ENCODE measurements at regions not wholly inside any gene's neighbourhood (a gene's known extent, or its start where the extent isn't known, plus 50 kb on each side); places are given as distances from the start of the nearest gene placed in this dataset.

DNA sequence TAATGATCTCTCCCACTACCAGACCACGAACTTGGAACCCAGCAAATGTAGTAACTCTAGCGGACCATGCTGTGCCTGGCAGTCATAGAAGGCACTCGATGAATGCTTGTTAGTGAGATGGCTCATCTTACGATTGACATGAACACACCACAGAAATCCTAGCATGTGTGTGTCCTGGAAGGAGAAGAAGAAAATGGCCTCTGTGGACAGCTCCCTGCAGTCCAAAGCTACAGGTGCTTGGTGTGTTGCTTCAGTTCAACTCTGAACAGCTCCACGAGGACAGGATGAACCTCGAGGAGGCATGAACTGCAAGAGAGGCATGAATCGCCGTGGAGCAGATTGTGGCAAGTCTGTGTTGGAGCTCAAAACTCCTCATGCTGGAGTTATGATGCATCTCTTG is 93.5 kb downstream of the KLF6 start:
- DNase-seq (ENCODE audit: low read depth in 2 of 2), result no peak

- DNase-seq (ENCODE audit: low read depth in 2 of 2), result no peak
These were observed 95.0 kb downstream of the KLF6 start for GRCh38 chr10:3689871-3690510.

- DNase-seq (ENCODE audit: low read depth in 2 of 2), result no peak
These were observed 97.4 kb downstream of the KLF6 start for GRCh38 chr10:3687510-3688081.

- DNase-seq (ENCODE audit: low read depth in 2 of 2), result no peak
These were observed 99.6 kb downstream of the KLF6 start for GRCh38 chr10:3685384-3685783.

DNA sequence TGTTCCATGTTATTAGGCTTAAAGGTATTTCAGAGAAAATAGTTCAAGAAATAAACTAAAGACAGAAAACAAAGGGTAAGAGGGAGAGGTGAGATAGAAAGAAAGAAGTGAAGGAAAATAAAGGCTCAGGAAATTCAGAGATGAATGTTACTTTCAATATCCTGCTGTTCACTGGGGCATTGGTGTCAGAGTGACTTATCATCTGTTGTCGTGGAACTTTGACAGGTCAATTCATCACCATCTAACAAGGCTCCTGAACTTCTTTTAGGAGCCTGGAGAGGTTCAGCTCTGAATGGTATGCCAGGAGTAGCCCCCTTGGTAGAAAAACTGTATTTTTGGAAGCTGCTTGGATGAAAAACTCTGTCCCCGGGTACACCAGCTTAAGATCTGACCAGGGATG is 100.1 kb downstream of the KLF6 start:
- DNase-seq (ENCODE audit: low read depth in 2 of 2), result no peak

DNA sequence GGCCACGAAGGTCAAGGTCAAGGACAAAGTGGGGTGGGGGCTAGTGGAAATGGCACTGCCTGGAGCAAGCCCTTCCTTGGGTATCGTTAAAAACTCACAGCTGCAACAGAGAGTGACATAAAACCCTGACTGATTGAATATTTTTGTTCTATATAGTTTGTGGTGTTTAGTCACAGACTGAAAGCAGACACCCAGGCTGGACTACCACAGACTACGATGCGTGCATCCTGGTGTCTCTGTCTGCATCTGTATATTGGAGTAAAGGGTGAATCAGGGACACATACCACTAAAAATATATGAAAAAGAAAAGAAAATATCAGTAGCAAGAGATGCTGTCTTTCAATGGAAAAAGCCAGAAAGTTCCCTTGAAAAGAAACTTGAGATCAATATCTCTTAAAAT is 101.4 kb downstream of the KLF6 start:
- no peak for DNase-seq (ENCODE audit: low read depth in 2 of 2)

DNA sequence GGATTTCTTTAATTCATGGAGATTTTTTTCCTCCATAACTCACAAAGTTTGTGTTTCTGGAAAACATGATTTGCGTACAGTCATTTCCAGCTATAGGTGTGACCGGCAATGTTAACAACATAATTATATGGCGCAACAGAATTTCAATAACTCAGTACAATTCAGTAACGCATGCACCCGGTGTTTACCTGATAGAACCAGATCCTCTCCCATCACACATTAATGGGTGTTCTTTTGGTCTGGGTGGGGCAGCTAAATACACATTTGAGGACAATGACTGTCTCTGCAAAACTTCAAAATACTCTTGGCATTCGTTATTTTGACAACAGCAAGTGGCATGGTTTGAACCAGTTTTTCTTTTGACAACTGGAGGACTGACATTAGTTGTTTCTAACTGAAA is 102.3 kb downstream of the KLF6 start:
- no peak for DNase-seq (ENCODE audit: low read depth in 2 of 2)

- no peak for DNase-seq (ENCODE audit: low read depth in 2 of 2)
These were observed 103.1 kb downstream of the KLF6 start for GRCh38 chr10:3681642-3682554.

DNA sequence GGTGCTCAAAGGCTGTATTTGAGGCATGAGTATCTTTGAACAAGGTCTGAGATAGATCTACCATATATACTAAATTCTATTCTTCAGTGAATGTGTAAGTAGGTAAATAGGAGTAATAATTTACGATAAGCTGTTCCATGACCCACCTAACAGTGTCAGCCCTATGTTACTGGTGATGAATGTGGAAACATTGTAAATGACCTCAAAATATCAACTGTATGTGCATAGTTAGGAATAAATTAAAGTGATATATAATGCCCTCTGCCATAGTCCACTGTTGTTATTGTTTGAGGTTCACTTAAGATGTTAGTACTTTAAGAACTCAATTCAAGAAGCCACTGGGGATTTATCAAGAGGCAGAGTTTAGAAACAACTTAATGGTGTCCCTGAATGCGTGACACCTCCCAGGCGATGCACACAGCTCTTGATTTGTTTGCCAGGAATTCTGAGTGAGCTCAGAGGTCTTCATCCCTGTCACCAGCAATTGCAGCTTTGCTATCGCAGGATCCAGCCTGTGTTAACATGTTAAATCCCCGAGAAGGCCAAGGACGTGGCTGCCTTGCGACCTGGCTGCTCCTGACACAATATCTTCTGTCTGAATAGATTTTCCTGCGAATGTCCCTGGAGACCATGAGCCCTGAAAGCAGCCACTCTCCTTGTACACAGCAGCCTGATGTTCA is 104.9 kb downstream of the KLF6 start:
- no peak for DNase-seq (ENCODE audit: low read depth in 2 of 2)

- DNase-seq (ENCODE audit: low read depth in 2 of 2), result no peak
These were observed 106.3 kb downstream of the KLF6 start for GRCh38 chr10:3678629-3679227.

DNA sequence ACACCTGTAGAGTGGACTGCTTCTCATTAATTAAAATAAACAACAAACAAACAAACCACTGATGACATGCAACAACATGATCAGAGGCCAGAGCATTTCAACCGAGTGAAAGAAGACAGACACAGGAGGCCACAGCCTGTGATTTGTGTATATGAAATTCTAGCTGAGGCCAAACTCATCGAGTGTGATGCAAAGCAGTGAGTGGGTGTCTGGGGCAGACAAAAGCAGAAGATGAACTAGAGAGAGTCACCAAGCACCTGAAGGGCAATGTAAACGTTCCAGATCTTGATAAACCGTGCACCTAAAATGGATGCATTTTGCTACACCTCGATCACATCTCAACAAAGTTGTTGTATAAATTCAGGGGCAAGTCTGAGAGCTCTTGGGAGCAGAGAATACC is 108.4 kb downstream of the KLF6 start:
- DNase-seq (ENCODE audit: low read depth in 2 of 2), result no peak

DNA sequence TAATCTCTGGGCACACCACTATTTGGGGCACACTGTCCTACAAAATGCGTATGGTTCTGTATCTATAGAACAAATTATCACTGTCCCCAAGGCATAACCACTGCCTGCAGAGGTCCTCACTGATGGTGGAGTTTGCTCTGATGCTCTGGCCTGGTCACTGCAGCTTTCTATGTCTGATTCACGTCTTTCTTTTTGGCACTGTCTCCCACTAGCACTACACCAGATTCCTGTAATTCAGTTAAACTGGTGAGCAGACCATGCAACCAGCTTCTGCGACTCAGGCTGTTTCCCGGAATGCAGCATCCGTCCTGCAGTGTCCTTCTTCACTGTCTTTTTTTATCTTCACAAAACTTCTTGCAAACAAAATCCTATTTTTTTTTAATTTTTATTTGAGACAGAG is 112.8 kb downstream of the KLF6 start:
- no peak for DNase-seq (ENCODE audit: low read depth in 2 of 2)

DNA sequence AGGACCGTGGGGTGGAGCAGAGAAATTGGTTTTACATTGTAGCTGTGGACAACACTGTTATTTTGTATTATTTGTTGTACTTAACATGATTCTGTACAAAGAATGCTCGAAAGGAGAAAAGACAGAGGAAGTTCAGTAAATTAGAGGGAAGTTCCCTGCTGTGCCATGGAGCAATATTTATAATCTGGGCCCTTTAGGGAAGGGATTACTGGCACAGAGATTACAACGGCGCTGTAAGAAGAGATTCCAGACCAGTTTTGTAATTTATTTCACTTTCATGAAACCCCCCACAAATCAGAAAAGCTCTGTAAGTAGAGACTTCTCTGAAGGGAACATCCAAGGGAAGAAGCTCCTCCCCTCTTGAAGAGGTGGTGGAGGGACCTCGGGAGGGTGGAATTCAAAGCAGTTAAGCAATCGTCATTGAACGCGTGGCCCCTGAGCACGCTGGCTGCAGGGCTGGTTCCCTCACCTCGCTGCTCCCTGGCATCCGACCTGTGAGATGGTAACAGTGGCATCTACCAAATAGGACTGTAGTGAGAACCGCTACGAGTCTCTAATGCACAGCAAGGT is 113.5 kb downstream of the KLF6 start:
- no peak for DNase-seq (ENCODE audit: low read depth in 2 of 2)

DNA sequence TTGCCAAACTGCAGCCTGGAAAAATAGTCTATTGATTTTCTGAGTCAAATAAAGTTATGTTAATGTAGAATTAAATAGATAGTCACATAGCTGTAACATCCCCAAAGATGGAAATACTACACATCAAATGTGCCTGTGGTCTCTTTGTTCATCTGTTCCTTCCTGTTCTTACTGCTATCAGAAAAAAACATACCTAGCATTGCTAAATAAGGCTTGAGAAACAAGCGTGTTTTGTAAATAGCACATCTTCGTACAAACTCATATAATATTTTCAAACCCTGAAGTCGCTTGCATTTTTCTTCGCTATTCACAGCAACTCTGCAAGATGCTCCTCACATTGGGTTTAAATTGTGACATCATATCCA is 116.1 kb downstream of the KLF6 start:
- DNase-seq (ENCODE audit: low read depth in 2 of 2), result no peak

DNA sequence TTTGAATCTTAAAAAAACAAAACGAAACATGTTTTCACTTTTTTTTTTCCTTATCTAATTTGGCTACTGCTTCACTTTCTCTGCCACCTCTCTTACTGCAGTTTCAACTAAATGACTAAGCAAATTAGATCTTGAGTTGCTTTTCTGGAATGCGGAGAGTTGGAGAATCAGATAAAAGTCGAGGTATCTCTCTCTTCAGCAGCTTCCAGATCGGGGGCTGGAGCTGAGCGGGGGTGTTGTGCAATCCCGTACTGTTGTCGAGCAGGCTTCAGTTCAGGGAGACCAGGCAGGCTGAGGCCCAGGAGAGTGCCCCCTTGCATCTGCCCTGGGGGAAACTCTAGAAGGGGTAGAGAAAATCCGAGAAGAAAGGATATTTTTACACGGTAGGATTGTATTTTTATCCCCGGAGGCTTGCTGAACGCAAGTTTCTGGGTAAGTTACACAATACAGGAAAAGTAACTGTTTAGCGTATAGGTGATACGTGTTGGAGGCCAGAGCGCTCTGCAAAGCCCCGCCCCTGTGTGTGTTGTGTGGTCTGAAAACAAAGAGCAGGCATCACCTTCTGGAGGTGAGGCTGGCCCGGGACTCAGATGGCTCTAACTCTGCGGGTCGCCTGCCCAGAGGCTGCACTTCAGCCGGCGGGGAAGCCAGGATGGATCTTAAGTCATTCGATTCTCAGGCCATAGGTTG is 116.6 kb downstream of the KLF6 start:
- no peak for DNase-seq (ENCODE audit: low read depth in 2 of 2)

- DNase-seq (ENCODE audit: low read depth in 2 of 2), result no peak
These were observed 118.3 kb downstream of the KLF6 start for GRCh38 chr10:3666525-3667302.

DNA sequence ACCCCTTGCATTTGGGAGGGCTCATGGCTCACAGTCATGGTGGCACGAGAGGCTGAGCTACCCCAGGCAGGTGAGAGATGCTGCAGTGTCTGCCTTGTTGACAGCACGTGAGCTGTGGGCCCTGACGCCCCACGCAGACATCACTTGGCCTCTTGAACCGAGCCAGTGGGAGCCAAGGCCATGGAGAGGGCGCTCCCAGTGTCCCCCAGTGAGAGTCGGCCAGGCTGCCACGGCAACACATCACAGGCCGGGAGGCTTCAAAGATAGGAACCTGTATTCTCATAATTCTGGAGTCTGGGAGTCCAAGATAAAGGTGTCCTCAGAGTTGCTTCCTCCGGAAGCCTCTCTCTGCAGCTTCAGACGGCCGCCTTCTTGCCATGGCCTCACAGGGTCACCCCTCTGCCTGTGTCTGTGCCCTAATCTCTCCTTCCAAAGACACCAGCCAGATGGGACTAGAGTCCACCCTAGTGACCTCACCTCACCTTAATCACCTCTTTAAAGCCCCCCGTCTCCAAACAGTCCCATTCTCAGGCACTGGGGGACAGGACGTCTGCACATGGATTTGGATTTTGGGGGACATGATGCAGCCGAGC is 119.6 kb downstream of the KLF6 start:
- no peak for DNase-seq (ENCODE audit: low read depth in 2 of 2)

DNA sequence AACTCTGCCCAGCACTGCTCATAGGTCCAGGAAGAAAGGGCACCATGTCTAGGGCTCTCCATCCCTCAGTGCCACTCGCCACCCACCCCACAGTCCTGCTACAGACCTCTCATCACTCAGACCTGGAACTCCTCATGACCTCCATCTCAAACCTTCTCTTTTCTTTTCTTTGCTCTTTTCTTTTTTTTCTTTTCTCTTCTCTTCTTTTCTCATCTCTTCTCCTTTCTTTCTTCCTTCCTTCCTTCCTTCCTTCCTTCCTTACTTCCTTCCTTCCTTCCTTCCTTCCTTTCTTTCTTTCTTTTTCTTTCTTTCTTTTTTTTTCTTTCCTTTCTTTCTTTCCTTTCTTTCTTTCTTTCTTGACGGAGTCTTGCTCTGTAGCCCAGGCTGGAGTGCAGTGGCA is 122.2 kb downstream of the KLF6 start:
- no peak for DNase-seq (ENCODE audit: low read depth in 2 of 2)

- DNase-seq (ENCODE audit: low read depth in 2 of 2), result no peak
These were observed 123.7 kb downstream of the KLF6 start for GRCh38 chr10:3661271-3661670.

GRCh38 chr10:3660753-3661152 is 124.3 kb downstream of the KLF6 start:
- no peak for DNase-seq (ENCODE audit: low read depth in 2 of 2)
